ENCODE measurements at regions not wholly inside any gene's neighbourhood (a gene's known extent, or its start where the extent isn't known, plus 50 kb on each side); places are given as distances from the start of the nearest gene placed in this dataset.

- Mint-ChIP-seq H3K4me1 (no peaks in the 10 kb centered on the region), H3K4me3 (no peak overlapping the region), H3K36me3 (no peaks in the 10 kb centered on the region), H3K27ac (no peak overlapping the region), H3K27me3 (ENCODE audit: low read depth in 3 of 3) (peaks cover 0 to 1% (median 0%) of the 10 kb centered on the region in 3 donors), H3K9me3 (peaks cover 0 to 10% (median 2%) of the 10 kb centered on the region in 7 donors)
- no peaks in the 10 kb centered on the region for H3K27me3 ChIP-seq (ENCODE audit: control insufficient read depth in 2 of 2, insufficient read depth in 2 of 2, low read length in 2 of 2)
- no peaks in the 10 kb centered on the region for H3K9me3 ChIP-seq (replicated peaks in 1 of 2; ENCODE audit: control insufficient read depth in 1 of 2, insufficient read depth in 1 of 2, low read length in 2 of 2)
- no peak overlapping the region for H3K27ac ChIP-seq (ENCODE audit: low read depth in 1 of 2, low read length in 2 of 2)
- H4K20me1 ChIP-seq (ENCODE audit: insufficient read depth, low read length), result no peaks in the 10 kb centered on the region
- no peaks in the 10 kb centered on the region for H3K4me1 ChIP-seq (ENCODE audit: control insufficient read depth in 1 of 2, insufficient read depth in 2 of 2, low read length in 2 of 2)
- H3K4me3 ChIP-seq (replicated peaks in 1 of 3; ENCODE audit: low read depth in 2 of 3, low read length in 3 of 3), result no peak overlapping the region
- no peaks in the 10 kb centered on the region for H3K79me2 ChIP-seq (ENCODE audit: insufficient read depth, low read length)
- no peak overlapping the region for H3K9ac ChIP-seq (ENCODE audit: insufficient read depth, low read length, poor library complexity, severe bottlenecking)
- no peak overlapping the region for H2AFZ ChIP-seq (ENCODE audit: insufficient read depth, low read depth, low read length, poor library complexity, severe bottlenecking)
- intact Hi-C loops (cut with micrococcal nuclease), result no loop called here
- TF ChIP-seq, protein P1, sequence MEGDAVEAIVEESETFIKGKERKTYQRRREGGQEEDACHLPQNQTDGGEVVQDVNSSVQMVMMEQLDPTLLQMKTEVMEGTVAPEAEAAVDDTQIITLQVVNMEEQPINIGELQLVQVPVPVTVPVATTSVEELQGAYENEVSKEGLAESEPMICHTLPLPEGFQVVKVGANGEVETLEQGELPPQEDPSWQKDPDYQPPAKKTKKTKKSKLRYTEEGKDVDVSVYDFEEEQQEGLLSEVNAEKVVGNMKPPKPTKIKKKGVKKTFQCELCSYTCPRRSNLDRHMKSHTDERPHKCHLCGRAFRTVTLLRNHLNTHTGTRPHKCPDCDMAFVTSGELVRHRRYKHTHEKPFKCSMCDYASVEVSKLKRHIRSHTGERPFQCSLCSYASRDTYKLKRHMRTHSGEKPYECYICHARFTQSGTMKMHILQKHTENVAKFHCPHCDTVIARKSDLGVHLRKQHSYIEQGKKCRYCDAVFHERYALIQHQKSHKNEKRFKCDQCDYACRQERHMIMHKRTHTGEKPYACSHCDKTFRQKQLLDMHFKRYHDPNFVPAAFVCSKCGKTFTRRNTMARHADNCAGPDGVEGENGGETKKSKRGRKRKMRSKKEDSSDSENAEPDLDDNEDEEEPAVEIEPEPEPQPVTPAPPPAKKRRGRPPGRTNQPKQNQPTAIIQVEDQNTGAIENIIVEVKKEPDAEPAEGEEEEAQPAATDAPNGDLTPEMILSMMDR (IDR thresholded peaks at IDR 0.05), result no peak
- DNase-seq, result no peak
- no peaks in the 10 kb centered on the region for H3K36me3 ChIP-seq (replicated peaks in 1 of 2; ENCODE audit: control insufficient read depth in 1 of 2, insufficient read depth in 2 of 2, low read length in 2 of 2)
- H3K4me2 ChIP-seq (replicated peaks; ENCODE audit: extremely low read depth, low read length, poor library complexity, severe bottlenecking), result no peak overlapping the region
Measured at GRCh38 chr9:73615557-73615956, 463.9 kb downstream of the ANXA1 start.

GRCh38 chr9:73617586-73617985, 465.9 kb downstream of the ANXA1 start:
- no peak for DNase-seq
- Histone ChIP-seq H3K4me1 (ENCODE audit: control insufficient read depth in 1 of 2, insufficient read depth in 2 of 2, low read length in 2 of 2) (no peaks in the 10 kb centered on the region), H4K20me1 (ENCODE audit: insufficient read depth, low read length) (no peaks in the 10 kb centered on the region), H3K27me3 (ENCODE audit: control insufficient read depth in 2 of 2, insufficient read depth in 2 of 2, low read length in 2 of 2) (no peaks in the 10 kb centered on the region), H2AFZ (ENCODE audit: insufficient read depth, low read depth, low read length, poor library complexity, severe bottlenecking) (no peak overlapping the region), H3K9me3 (replicated peaks in 1 of 2; ENCODE audit: control insufficient read depth in 1 of 2, insufficient read depth in 1 of 2, low read length in 2 of 2) (peaks cover 0 to 3% of the 10 kb centered on the region in 2 donors), H3K4me3 (replicated peaks in 1 of 3; ENCODE audit: low read depth in 2 of 3, low read length in 3 of 3) (no peak overlapping the region), H3K4me2 (replicated peaks; ENCODE audit: extremely low read depth, low read length, poor library complexity, severe bottlenecking) (no peak overlapping the region), H3K36me3 (replicated peaks in 1 of 2; ENCODE audit: control insufficient read depth in 1 of 2, insufficient read depth in 2 of 2, low read length in 2 of 2) (no peaks in the 10 kb centered on the region), H3K27ac (ENCODE audit: low read depth in 1 of 2, low read length in 2 of 2) (no peak overlapping the region), H3K9ac (ENCODE audit: insufficient read depth, low read length, poor library complexity, severe bottlenecking) (no peak overlapping the region), H3K79me2 (ENCODE audit: insufficient read depth, low read length) (no peaks in the 10 kb centered on the region)
- H3K4me3 Mint-ChIP-seq, result no peak overlapping the region
- no peaks in the 10 kb centered on the region for H3K36me3 Mint-ChIP-seq
- peaks cover 0 to 9% (median 3%) of the 10 kb centered on the region in 7 donors for H3K9me3 Mint-ChIP-seq
- intact Hi-C loops (cut with micrococcal nuclease), result no loop called here
- TF ChIP-seq, protein P1 (IDR thresholded peaks at IDR 0.05), result no peak
- H3K27ac Mint-ChIP-seq, result no peak overlapping the region
- no peaks in the 10 kb centered on the region for H3K4me1 Mint-ChIP-seq
- H3K27me3 Mint-ChIP-seq (ENCODE audit: low read depth in 3 of 3), result peaks cover 0 to 1% (median 0%) of the 10 kb centered on the region in 3 donors
- WGBS (ENCODE audit: insufficient coverage), result no CpG with 5 or more reads among the region's 4 CpGs

Data from CD14-positive monocyte (primary cell).